Activated B cell treated with CpG ODN at 0.5 μM for 24 hours (primary cell): ENCODE measurements at regions not wholly inside any gene's neighbourhood (a gene's known extent, or its start where the extent isn't known, plus 50 kb on each side); places are given as distances from the start of the nearest gene placed in this dataset.

ENCODE experiments used
- ATAC-seq: fragments of 200-7000 bp; cut with Tn5 transposase; one replicate; pipeline ENCODE4 v1.10.0; 2021; ENCODE audit warnings: low read depth, mild to moderate bottlenecking, moderate library complexity
- CTCF ChIA-PET: fragments of 350-600 bp; sonication (Branson Sonifier 250); formaldehyde crosslinking; loops from one replicate; lab custom pipeline; 2021; ENCODE audit warnings: antibody characterized with exemption; lab: Charles Lee
- POLR2A ChIA-PET: fragments of 350-600 bp; sonication (Branson Sonifier 250); formaldehyde crosslinking; loops from one replicate; lab custom pipeline; 2021; ENCODE audit warnings: antibody characterized with exemption; lab: Charles Lee
- DNase-seq: peaks from one replicate; pipeline ENCODE4 v3.0.0; 2022
- H3K27ac Mint-ChIP-seq: one replicate; pipeline ENCODE4 v1.8.0; 2020; ENCODE audit warnings: mixed read lengths
- H3K27me3 Mint-ChIP-seq: one replicate; pipeline ENCODE4 v1.8.0; 2021; ENCODE audit warnings: mixed read lengths
- H3K36me3 Mint-ChIP-seq: one replicate; pipeline ENCODE4 v1.8.0; 2021; ENCODE audit warnings: low read depth, mixed read lengths
- H3K4me1 Mint-ChIP-seq: one replicate; pipeline ENCODE4 v1.8.0; 2021; ENCODE audit warnings: mixed read lengths
- H3K4me3 Mint-ChIP-seq: one replicate; pipeline ENCODE4 v1.8.0; 2020; ENCODE audit warnings: mild to moderate bottlenecking, mixed read lengths
- H3K9me3 Mint-ChIP-seq: one replicate; pipeline ENCODE4 v1.8.0; 2020; ENCODE audit warnings: mixed read lengths
- intact Hi-C: fragments of 100-400 bp; cut with micrococcal nuclease; formaldehyde crosslinking; loops from one replicate; pipeline ENCODE4 v1.15.1; 2024
- TF ChIP-seq, protein P1 (sequence below): fragments of 200-600 bp; IDR thresholded peaks from one replicate; pipeline ENCODE4 v1.8.0; 2022; ENCODE audit warnings: antibody characterized with exemption, mild to moderate bottlenecking

DNA sequence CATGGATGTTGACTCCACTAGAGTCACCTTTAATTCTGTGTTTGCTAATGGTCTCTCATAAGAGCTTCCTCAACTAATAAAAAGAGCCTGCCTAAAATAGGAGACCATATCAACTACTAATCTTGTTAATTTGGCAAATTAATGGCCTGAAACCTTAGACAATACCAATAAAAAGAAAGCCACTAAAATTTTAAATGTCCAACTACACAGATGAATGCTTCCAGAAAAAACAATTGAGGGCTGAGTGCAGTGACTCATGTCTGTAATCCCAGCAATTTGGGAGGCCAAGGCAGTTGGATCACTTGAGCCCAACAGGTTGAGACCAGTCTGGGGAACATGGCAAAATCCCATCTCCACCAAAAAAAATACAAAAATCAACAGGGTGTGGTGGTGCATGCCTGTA, 230.9 kb downstream of the NSUN3 start:
- Mint-ChIP-seq H3K4me3 (no peak overlapping the region), H3K9me3 (no peaks in the 10 kb centered on the region), H3K4me1 (no peaks in the 10 kb centered on the region), H3K27ac (no peak overlapping the region), H3K27me3 (no peaks in the 10 kb centered on the region), H3K36me3 (no peaks in the 10 kb centered on the region)
- CTCF ChIA-PET = no interaction called here
- TF ChIP-seq, protein P1, sequence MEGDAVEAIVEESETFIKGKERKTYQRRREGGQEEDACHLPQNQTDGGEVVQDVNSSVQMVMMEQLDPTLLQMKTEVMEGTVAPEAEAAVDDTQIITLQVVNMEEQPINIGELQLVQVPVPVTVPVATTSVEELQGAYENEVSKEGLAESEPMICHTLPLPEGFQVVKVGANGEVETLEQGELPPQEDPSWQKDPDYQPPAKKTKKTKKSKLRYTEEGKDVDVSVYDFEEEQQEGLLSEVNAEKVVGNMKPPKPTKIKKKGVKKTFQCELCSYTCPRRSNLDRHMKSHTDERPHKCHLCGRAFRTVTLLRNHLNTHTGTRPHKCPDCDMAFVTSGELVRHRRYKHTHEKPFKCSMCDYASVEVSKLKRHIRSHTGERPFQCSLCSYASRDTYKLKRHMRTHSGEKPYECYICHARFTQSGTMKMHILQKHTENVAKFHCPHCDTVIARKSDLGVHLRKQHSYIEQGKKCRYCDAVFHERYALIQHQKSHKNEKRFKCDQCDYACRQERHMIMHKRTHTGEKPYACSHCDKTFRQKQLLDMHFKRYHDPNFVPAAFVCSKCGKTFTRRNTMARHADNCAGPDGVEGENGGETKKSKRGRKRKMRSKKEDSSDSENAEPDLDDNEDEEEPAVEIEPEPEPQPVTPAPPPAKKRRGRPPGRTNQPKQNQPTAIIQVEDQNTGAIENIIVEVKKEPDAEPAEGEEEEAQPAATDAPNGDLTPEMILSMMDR = no peak
- intact Hi-C loops = no loop called here
- POLR2A ChIA-PET = no interaction called here
- ATAC-seq (no peak), DNase-seq (no peak)

DNA sequence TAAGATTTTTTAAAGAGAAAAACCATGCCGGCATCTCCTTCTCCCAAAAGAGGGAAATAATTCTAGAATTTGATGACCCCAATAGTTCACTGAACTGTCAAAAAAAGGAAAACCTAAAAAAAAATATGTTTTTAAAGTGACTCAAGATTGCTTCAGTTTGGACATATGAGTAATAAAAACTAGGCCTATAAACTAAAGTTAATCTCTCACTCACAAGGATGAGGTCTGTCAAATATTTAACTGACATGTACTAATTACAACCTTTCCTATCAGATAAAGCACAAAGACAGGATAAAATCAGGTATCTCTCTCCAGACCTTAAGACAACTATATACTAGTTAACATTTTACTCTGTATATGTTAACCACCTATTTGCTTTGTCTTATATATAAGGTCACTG, 231.9 kb downstream of the NSUN3 start:
- no peak overlapping the region for H3K4me3 Mint-ChIP-seq
- DNase-seq = no peak
- CTCF ChIA-PET = no interaction called here

DNA sequence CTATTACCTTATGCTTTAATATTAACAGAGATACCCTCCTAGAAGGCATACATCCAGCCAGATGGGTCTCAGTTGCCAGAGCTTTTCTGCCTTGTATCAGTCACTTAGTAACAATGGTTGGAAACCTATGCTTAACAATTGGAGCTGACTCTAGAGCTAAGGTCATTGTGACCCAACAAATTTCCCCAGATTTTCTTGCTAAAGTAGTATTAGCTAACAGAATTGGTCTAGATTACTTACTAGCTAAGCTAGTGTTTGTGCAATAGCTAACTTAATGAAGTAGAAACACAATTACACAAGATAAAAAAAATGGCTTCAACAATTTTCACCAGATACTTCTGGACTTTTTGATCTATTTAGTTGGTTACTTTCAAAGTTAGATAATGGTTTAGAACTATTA, 236.9 kb downstream of the NSUN3 start:
- POLR2A ChIA-PET = no interaction called here
- H3K27ac Mint-ChIP-seq = no peak overlapping the region
- no peak overlapping the region for H3K4me3 Mint-ChIP-seq
- TF ChIP-seq, protein P1 = no peak
- intact Hi-C loops = no loop called here
- H3K9me3 Mint-ChIP-seq = no peaks in the 10 kb centered on the region
- CTCF ChIA-PET = no interaction called here
- H3K4me1 Mint-ChIP-seq = no peaks in the 10 kb centered on the region
- no peaks in the 10 kb centered on the region for H3K27me3 Mint-ChIP-seq
- H3K36me3 Mint-ChIP-seq = no peaks in the 10 kb centered on the region
- no peak for DNase-seq
- ATAC-seq = no peak

More for the DNA sequence above, 231.9 kb downstream of the NSUN3 start:
- no peak for ATAC-seq
- no peaks in the 10 kb centered on the region for H3K27me3 Mint-ChIP-seq
- no peak overlapping the region for H3K27ac Mint-ChIP-seq
- no peaks in the 10 kb centered on the region for H3K36me3 Mint-ChIP-seq
- intact Hi-C loops = no loop called here
- POLR2A ChIA-PET = no interaction called here
- no peaks in the 10 kb centered on the region for H3K4me1 Mint-ChIP-seq
- TF ChIP-seq, protein P1 = no peak
- no peaks in the 10 kb centered on the region for H3K9me3 Mint-ChIP-seq

DNA sequence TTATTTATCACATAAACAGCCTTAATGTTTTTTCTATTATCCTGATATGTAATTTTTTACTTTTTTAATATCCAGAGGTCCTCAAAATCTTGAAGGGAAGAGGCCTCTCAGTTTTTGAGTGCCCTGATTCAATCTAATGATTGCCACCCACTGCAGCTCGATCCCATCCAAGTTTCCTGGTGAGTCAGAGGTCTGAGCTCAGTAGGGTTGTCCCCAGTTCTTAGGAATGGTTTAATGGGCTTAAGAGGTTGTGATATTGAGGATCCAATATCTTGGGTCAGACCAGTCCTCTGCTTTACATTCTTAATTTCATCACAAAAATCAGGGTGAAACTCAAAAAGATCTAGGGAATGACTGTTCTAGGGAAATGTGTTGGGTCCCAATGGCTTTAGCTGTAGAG, 238.5 kb downstream of the NSUN3 start:
- Mint-ChIP-seq H3K4me3 (no peak overlapping the region), H3K27me3 (no peaks in the 10 kb centered on the region), H3K9me3 (no peaks in the 10 kb centered on the region), H3K4me1 (no peaks in the 10 kb centered on the region), H3K27ac (no peak overlapping the region), H3K36me3 (no peaks in the 10 kb centered on the region)
- no peak for ATAC-seq
- ChIA-PET POLR2A (no interaction called here), CTCF (no interaction called here)
- no peak for DNase-seq
- TF ChIP-seq, protein P1 = no peak
- intact Hi-C loops = no loop called here

DNA sequence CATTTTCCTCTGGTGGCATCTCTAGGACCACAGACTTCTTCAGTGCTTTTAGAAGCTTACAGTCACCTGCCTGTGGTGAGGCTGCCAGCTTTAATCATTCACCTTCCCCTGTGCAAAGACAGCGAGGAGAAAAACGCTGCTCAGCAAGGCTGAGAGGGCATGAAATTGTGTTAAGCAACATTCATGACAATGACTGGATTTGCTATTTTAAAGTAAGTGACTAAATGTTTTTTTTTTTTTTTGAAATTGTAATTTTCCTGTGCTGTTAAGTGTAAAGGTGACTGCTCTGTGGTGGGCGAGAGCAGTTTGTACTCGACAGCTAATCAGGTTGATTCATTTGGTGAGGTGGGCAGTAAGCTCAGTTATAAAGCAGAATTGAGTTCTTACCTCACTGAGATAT, 240.4 kb downstream of the NSUN3 start:
- ChIA-PET POLR2A (no interaction called here), CTCF (no interaction called here)
- DNase-seq (no peak), ATAC-seq (no peak)
- H3K27me3 Mint-ChIP-seq = no peaks in the 10 kb centered on the region
- no peaks in the 10 kb centered on the region for H3K9me3 Mint-ChIP-seq
- intact Hi-C loops = no loop called here
- H3K36me3 Mint-ChIP-seq = no peaks in the 10 kb centered on the region
- no peaks in the 10 kb centered on the region for H3K4me1 Mint-ChIP-seq
- TF ChIP-seq, protein P1 = no peak
- H3K4me3 Mint-ChIP-seq = no peak overlapping the region
- H3K27ac Mint-ChIP-seq = no peak overlapping the region
